HCT116 (cell line): ENCODE measurements at regions not wholly inside any gene's neighbourhood (a gene's known extent, or its start where the extent isn't known, plus 50 kb on each side); places are given as distances from the start of the nearest gene placed in this dataset.

Source experiments
- ATAC-seq: fragments of 200-7000 bp; cut with Tn5 transposase; 2 replicates; pipeline ENCODE4 v1.9.1; 2020; ENCODE audit warnings: mild to moderate bottlenecking, moderate library complexity
- BruUV-seq: library from RNA; stranded (reverse); fragments of 400-500 nt; replicated peaks from 2 replicates; lab custom pipeline; 2021; lab: Mats Ljungman, UMichigan
- CTCF ChIA-PET: fragments of 300-600 bp; sonication (Branson Sonifier 250); formaldehyde crosslinking; loops from one replicate; lab custom pipeline; 2021; ENCODE audit warnings: antibody characterized with exemption; lab: Charles Lee
- POLR2A ChIA-PET: fragments of 300-600, 350-600 bp; sonication (Branson Sonifier 250); formaldehyde crosslinking; loops from one replicate; lab custom pipeline; 2021; ENCODE audit warnings: antibody characterized with exemption; lab: Charles Lee
- RAD21 ChIA-PET, 2 experiments: fragments of 300-600 bp; sonication (Branson Sonifier 250); formaldehyde crosslinking; loops; one replicate each; lab custom pipeline; 2023; ENCODE audit warnings: low total read pairs in 2 of 2; ENCODE audit not compliant: uncharacterized antibody in 2 of 2, unreplicated experiment in 2 of 2, low non-redundant PET in 1 of 2; lab: Charles Lee
- DNase-seq: peaks from one replicate; pipeline ENCODE4 v3.0.0-alpha.2; 2010; ENCODE audit warnings: low read depth, low spot score
- H2AFZ ChIP-seq: fragments of 200-600 bp; shearing (Covaris generic), sonication (generic); 2 replicates; pipeline ENCODE4 v1.6.1; 2017; ENCODE audit warnings: low read depth, mixed run types, mixed read lengths, antibody characterized with exemption, low read length; ENCODE audit not compliant: poor library complexity, severe bottlenecking
- H3K27ac ChIP-seq: 2 replicates; pipeline ENCODE4 v1.5.1; 2012; ENCODE audit warnings: low read depth, low read length
- H3K27me3 ChIP-seq: fragments of 200-600 bp; sonication (generic); 2 replicates; pipeline ENCODE4 v1.6.1; 2016; ENCODE audit warnings: mixed run types, low read length, mixed read lengths; ENCODE audit not compliant: insufficient read depth
- H3K36me3 ChIP-seq, 2 experiments: fragments of 200-500 bp in 1 of 2; fragments of 200-600 bp in 1 of 2; sonication (Bioruptor generic) in 1 of 2; sonication (generic) in 1 of 2; 2 replicates each; pipeline versions ENCODE4 v1.5.1 to v1.6.1; 2014 to 2016; ENCODE audit warnings: low read length in 2 of 2, inconsistent platforms in 1 of 2, mixed read lengths in 1 of 2, mixed run types in 1 of 2; ENCODE audit not compliant: insufficient read depth in 2 of 2, control insufficient read depth in 1 of 2
- H3K4me1 ChIP-seq, 2 experiments: fragments of 200-600 bp in 1 of 2; sonication (generic) in 1 of 2; 2 replicates each; pipeline versions ENCODE4 v1.5.1 to v1.6.1; 2012 to 2017; ENCODE audit warnings: low read length in 2 of 2, inconsistent platforms in 1 of 2, mild to moderate bottlenecking in 1 of 2, mixed read lengths in 1 of 2, mixed run types in 1 of 2, moderate library complexity in 1 of 2; ENCODE audit not compliant: insufficient read depth in 2 of 2, control insufficient read depth in 1 of 2
- H3K4me2 ChIP-seq: fragments of 200-600 bp; sonication (generic); 2 replicates; pipeline ENCODE4 v1.6.1; 2017; ENCODE audit warnings: mixed run types, low read length, mixed read lengths
- H3K4me3 ChIP-seq, 2 experiments: fragments of 200-600 bp in 1 of 2; sonication (generic) in 1 of 2; replicated peaks in 1 of 2; 2 replicates each; pipeline ENCODE4 v1.5.1; 2011 to 2016; ENCODE audit warnings: low read length in 2 of 2, control low read depth in 1 of 2, low read depth in 1 of 2, mild to moderate bottlenecking in 1 of 2, mixed read lengths in 1 of 2, mixed run types in 1 of 2
- H3K79me2 ChIP-seq: fragments of 200-600 bp; sonication (generic); 2 replicates; pipeline ENCODE4 v1.6.1; 2017; ENCODE audit warnings: mild to moderate bottlenecking, mixed run types, low read length, moderate library complexity, mixed read lengths; ENCODE audit not compliant: insufficient read depth
- H3K9ac ChIP-seq: fragments of 200-600 bp; sonication (generic); 2 replicates; pipeline ENCODE4 v1.6.1; 2016; ENCODE audit warnings: low read length, mixed read lengths
- H3K9me2 ChIP-seq: fragments of 200-600 bp; sonication (generic), shearing (Covaris generic); 2 replicates; pipeline ENCODE4 v1.6.1; 2017; ENCODE audit warnings: mixed run types, mild to moderate bottlenecking, moderate library complexity; ENCODE audit not compliant: insufficient read depth
- H3K9me3 ChIP-seq, 2 experiments: fragments of 200-500 bp in 1 of 2; fragments of 200-600 bp in 1 of 2; sonication (Bioruptor generic) in 1 of 2; sonication (generic) in 1 of 2; 2 replicates each; pipeline ENCODE4 v1.6.1; 2014 to 2017; ENCODE audit warnings: low read length in 2 of 2, mixed read lengths in 2 of 2, inconsistent platforms in 1 of 2, low read depth in 1 of 2, mild to moderate bottlenecking in 1 of 2, mixed run types in 1 of 2, moderate library complexity in 1 of 2; ENCODE audit not compliant: control insufficient read depth in 1 of 2, insufficient read depth in 1 of 2
- H4K20me1 ChIP-seq: fragments of 200-600 bp; sonication (generic), shearing (Covaris generic); 2 replicates; pipeline ENCODE4 v1.6.1; 2017; ENCODE audit warnings: mixed run types, mild to moderate bottlenecking, moderate library complexity; ENCODE audit not compliant: insufficient read depth
- EGR1 ChIP-seq: IDR thresholded peaks from 2 replicates; pipeline ENCODE4 v1.6.1; 2012; ENCODE audit warnings: low read depth
- EZH2phosphoT487 ChIP-seq: fragments of 200-600 bp; IDR thresholded peaks from 2 replicates; pipeline ENCODE4 v1.6.1; 2018; ENCODE audit warnings: antibody characterized with exemption, borderline replicate concordance
- FOSL1 ChIP-seq: IDR thresholded peaks from 2 replicates; pipeline ENCODE4 v1.6.1; 2012; ENCODE audit warnings: low read depth
- POLR2A ChIP-seq: IDR thresholded peaks from 2 replicates; pipeline ENCODE4 v1.7.0; 2011; ENCODE audit warnings: borderline replicate concordance; ENCODE audit not compliant: insufficient read depth, insufficient read length; ENCODE audit errors: extremely low read depth
- SIN3A ChIP-seq: IDR thresholded peaks from 2 replicates; pipeline ENCODE4 v1.6.1; 2012; ENCODE audit warnings: low read depth
- SP1 ChIP-seq: IDR thresholded peaks from 2 replicates; pipeline ENCODE4 v1.6.1; 2012; ENCODE audit warnings: low read depth
- SRF ChIP-seq: IDR thresholded peaks from 2 replicates; pipeline ENCODE4 v1.6.1; 2012; ENCODE audit warnings: low read depth
- TCF7L2 ChIP-seq: IDR thresholded peaks from 2 replicates; pipeline ENCODE4 v1.7.0; 2011; ENCODE audit warnings: borderline replicate concordance, inconsistent platforms; ENCODE audit not compliant: insufficient read depth, insufficient read length; ENCODE audit errors: extremely low read depth
- ZFX ChIP-seq: fragments of 450-650 bp; IDR thresholded peaks from 2 replicates; pipeline ENCODE4 v1.6.1; 2017
- intact Hi-C: fragments of 100-400 bp; cut with micrococcal nuclease; formaldehyde crosslinking; loops from 2 replicates; pipeline ENCODE4 v1.10.0; 2022
- TF ChIP-seq, protein P1 (sequence below): IDR thresholded peaks from 2 replicates; pipeline ENCODE4 v1.6.1; 2011; ENCODE audit warnings: mild to moderate bottlenecking, low read length, moderate library complexity; ENCODE audit not compliant: insufficient replicate concordance; ENCODE audit errors: extremely low read depth

DNA sequence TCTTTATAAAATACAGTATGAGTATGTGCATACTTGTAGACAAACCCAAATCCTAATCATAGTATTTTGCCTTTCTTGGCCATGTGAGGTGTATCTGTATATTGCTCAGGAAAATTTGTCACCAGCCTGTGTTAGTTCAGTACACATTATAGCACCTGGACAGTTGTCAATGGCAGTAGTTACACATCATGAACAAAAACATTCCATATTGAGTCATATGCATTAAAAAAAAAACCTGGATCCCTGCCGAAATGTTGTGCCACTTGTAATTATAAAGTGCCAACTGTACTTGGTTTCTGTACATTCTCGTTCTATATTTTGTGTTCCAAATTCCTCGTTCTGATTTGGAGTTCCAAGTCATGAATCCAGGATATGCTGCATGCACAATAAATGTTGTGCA lies 410.4 kb downstream of the INHBA start:
- no peak overlapping the region for H3K4me2 ChIP-seq
- DNase-seq, result no peak
- H3K9me3 ChIP-seq, result no peaks in the 10 kb centered on the region
- ATAC-seq, result no peak
- POLR2A ChIA-PET, result no interaction called here
- H3K4me1 ChIP-seq, result no peaks in the 10 kb centered on the region
- H3K27me3 ChIP-seq, result no peaks in the 10 kb centered on the region
- H3K36me3 ChIP-seq, result no peaks in the 10 kb centered on the region
- H3K4me3 ChIP-seq, result no peak overlapping the region
- TF ChIP-seq FOSL1 (no peak), SRF (no peak), TCF7L2 (no peak), POLR2A (no peak), EGR1 (no peak), EZH2phosphoT487 (no peak), SIN3A (no peak), ZFX (no peak), SP1 (no peak)
- TF ChIP-seq, protein P1, sequence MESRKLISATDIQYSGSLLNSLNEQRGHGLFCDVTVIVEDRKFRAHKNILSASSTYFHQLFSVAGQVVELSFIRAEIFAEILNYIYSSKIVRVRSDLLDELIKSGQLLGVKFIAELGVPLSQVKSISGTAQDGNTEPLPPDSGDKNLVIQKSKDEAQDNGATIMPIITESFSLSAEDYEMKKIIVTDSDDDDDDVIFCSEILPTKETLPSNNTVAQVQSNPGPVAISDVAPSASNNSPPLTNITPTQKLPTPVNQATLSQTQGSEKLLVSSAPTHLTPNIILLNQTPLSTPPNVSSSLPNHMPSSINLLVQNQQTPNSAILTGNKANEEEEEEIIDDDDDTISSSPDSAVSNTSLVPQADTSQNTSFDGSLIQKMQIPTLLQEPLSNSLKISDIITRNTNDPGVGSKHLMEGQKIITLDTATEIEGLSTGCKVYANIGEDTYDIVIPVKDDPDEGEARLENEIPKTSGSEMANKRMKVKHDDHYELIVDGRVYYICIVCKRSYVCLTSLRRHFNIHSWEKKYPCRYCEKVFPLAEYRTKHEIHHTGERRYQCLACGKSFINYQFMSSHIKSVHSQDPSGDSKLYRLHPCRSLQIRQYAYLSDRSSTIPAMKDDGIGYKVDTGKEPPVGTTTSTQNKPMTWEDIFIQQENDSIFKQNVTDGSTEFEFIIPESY, result no peak
- H2AFZ ChIP-seq, result no peak overlapping the region
- intact Hi-C loops, result no loop called here
- H4K20me1 ChIP-seq, result no peaks in the 10 kb centered on the region
- CTCF ChIA-PET, result no interaction called here
- H3K9me2 ChIP-seq, result no peaks in the 10 kb centered on the region
- no peak overlapping the region for H3K9ac ChIP-seq
- BruUV-seq, result no TSS peak
- RAD21 ChIA-PET, result no interaction called here
- no peak overlapping the region for H3K27ac ChIP-seq
- no peaks in the 10 kb centered on the region for H3K79me2 ChIP-seq
